Kidney epithelial cell (primary cell): ENCODE measurements at regions not wholly inside any gene's neighbourhood (a gene's known extent, or its start where the extent isn't known, plus 50 kb on each side); places are given as distances from the start of the nearest gene placed in this dataset.

Experiments
- DNase-seq: peaks from one replicate; pipeline ENCODE4 v3.0.0-alpha.2; 2010; ENCODE audit warnings: low read depth
- H3K27me3 ChIP-seq: 2 replicates; pipeline ENCODE4 v1.6.0; 2011; ENCODE audit warnings: low read length; ENCODE audit not compliant: control insufficient read depth, insufficient read depth
- H3K36me3 ChIP-seq: 2 replicates; pipeline ENCODE4 v1.5.1; 2011; ENCODE audit warnings: low read length; ENCODE audit not compliant: control insufficient read depth, insufficient read depth
- H3K4me3 ChIP-seq: 2 replicates; pipeline ENCODE4 v1.5.1; 2011; ENCODE audit warnings: low read depth, mild to moderate bottlenecking, control low read depth, low read length
- CTCF ChIP-seq: IDR thresholded peaks from 2 replicates; pipeline ENCODE4 v1.5.1; 2011; ENCODE audit warnings: mild to moderate bottlenecking, moderate library complexity, low read length, control low read depth, inconsistent platforms; ENCODE audit not compliant: insufficient read depth, poor library complexity, severe bottlenecking

GRCh38 chr4:125539691-125540090 is 224.9 kb downstream of the FAT4 start:
- Histone ChIP-seq H3K4me3 (no peak overlapping the region), H3K36me3 (no peaks in the 10 kb centered on the region), H3K27me3 (no peaks in the 10 kb centered on the region)
- no peak for TF ChIP-seq CTCF
- DNase-seq: no peak

- no peaks in the 10 kb centered on the region for H3K36me3 ChIP-seq
- H3K4me3 ChIP-seq: no peak overlapping the region
- DNase-seq: no peak
- no peak for TF ChIP-seq CTCF
- H3K27me3 ChIP-seq: no peaks in the 10 kb centered on the region
Observed at GRCh38 chr4:125541836-125542385, 227.2 kb downstream of the FAT4 start.

DNA sequence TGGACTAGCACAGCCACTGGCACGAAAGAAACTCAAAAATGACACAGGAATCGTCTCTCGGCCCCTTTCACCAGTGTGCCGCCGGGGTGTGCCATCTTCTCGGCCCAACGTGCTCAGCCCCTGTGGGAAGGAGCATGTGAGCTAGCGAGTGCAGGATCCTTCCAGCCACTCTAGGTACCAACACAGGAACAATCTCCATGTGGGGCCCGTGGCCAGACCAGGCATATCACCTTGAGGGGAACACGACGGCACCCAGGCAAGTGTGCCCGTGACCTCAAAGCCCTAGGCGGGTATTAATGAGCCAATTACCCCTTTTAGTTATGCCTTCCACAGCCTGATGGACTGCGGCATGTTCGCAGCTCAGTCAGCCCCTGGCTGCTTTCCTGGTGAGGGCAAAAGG is 231.5 kb downstream of the FAT4 start:
- Histone ChIP-seq H3K36me3 (no peaks in the 10 kb centered on the region), H3K27me3 (no peaks in the 10 kb centered on the region), H3K4me3 (no peak overlapping the region)
- DNase-seq: no peak
- no peak for TF ChIP-seq CTCF

- no peaks in the 10 kb centered on the region for H3K36me3 ChIP-seq
- DNase-seq: no peak
- TF ChIP-seq CTCF: no peak
- H3K27me3 ChIP-seq: no peaks in the 10 kb centered on the region
- H3K4me3 ChIP-seq: no peak overlapping the region
Observed at GRCh38 chr4:125547836-125548235, 233.1 kb downstream of the FAT4 start.

DNA sequence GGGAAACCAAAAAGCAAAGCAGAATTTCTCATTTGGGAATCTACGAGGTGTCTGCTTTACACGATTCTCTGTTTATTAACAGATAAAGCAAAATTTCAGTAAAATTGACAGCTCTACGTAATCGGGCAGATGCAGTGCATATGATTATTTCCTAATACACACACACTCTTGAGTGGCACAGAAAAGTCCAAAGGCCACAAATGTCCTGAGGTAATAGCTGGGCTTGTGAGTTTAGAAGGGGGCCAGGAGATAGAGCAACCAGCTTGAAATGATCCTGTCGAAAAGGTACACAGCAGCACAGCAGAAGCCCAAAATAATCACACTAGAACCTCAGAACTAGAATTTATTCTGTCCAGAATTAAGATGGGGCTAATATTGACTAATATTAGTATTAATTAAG is 236.0 kb downstream of the FAT4 start:
- TF ChIP-seq CTCF: no peak
- DNase-seq: no peak
- Histone ChIP-seq H3K27me3 (no peaks in the 10 kb centered on the region), H3K4me3 (no peak overlapping the region), H3K36me3 (no peaks in the 10 kb centered on the region)

- TF ChIP-seq CTCF: no peak
- Histone ChIP-seq H3K4me3 (no peak overlapping the region), H3K27me3 (no peaks in the 10 kb centered on the region), H3K36me3 (no peaks in the 10 kb centered on the region)
- DNase-seq: no peak
Observed at GRCh38 chr4:125551466-125551865, 236.7 kb downstream of the FAT4 start.
